Adrenal gland (tissue), 5 donors: ENCODE measurements at regions not wholly inside any gene's neighbourhood (a gene's known extent, or its start where the extent isn't known, plus 50 kb on each side); places are given as distances from the start of the nearest gene placed in this dataset.

ENCODE experiments used
- CTCF ChIP-seq, 6 experiments: fragments of 450-650 bp in 4 of 6; fragments of 200-600 bp in 2 of 6; sonication (generic) in 1 of 6; IDR thresholded peaks; 1 replicate in 5 of 6; 2 replicates in 1 of 6; pipeline versions ENCODE4 v1.5.1 to v1.8.0; 2016 to 2021; ENCODE audit warnings: antibody characterized with exemption in 6 of 6, mild to moderate bottlenecking in 2 of 6, moderate library complexity in 1 of 6
- POLR2A ChIP-seq, 2 donors: fragments of 450-650 bp; IDR thresholded peaks; one replicate each; pipeline ENCODE4 v1.6.1; 2017; ENCODE audit warnings: antibody characterized with exemption in 2 of 2, mild to moderate bottlenecking in 2 of 2, moderate library complexity in 1 of 2
- donor health status: DM: no; HTN: no; CAD: no.

DNA sequence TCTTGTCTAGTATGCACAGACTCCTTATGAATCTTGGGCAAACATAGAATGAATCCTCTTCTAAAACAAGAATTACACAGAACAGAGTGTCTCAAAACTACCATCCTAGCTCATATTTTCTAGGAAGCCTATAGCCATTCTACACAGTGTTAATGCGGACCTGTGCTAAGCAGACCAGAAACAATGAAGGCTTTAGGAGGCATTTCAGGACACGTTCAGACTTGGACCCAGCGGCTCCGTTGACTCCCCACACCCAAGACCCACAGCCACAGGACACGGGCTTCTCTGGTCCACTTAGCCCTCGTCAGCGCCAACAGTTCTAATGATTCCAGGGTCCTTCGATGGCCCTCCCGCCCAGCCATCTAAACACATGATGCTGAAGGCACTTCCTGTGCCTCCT, 182.2 kb downstream of the BCL11A start:
- TF ChIP-seq POLR2A (IDR thresholded peaks at IDR 0.05) (no peak), CTCF (IDR thresholded peaks at IDR 0.05) (no peak)
